ENCODE measurements at regions not wholly inside any gene's neighbourhood (a gene's known extent, or its start where the extent isn't known, plus 50 kb on each side); places are given as distances from the start of the nearest gene placed in this dataset.

- no peaks in the 10 kb centered on the region for H3F3A ChIP-seq (ENCODE audit: insufficient read depth, low read length, poor library complexity, severe bottlenecking)
- H3K79me2 ChIP-seq (replicated peaks; ENCODE audit: insufficient read depth, low read length), result no peaks in the 10 kb centered on the region
- no peak for TF ChIP-seq POLR2AphosphoS5 (IDR thresholded peaks at IDR 0.05)
- no peak for TF ChIP-seq CTCF (IDR thresholded peaks at IDR 0.05; ENCODE audit: poor library complexity, severe bottlenecking)
- TF ChIP-seq REST (IDR thresholded peaks at IDR 0.05; ENCODE audit: borderline replicate concordance), result peak; percentile 33
- TF ChIP-seq SMC3 (conservative IDR thresholded peaks at IDR 0.05; ENCODE audit: poor library complexity), result no peak
- TF ChIP-seq RAD21 (conservative IDR thresholded peaks at IDR 0.05), result no peak
- peak; percentile 35 for TF ChIP-seq EP300 (conservative IDR thresholded peaks at IDR 0.05; ENCODE audit: poor library complexity, severe bottlenecking)
- TF ChIP-seq MXI1 (conservative IDR thresholded peaks at IDR 0.05; ENCODE audit: poor library complexity, severe bottlenecking), result no peak
- TF ChIP-seq TAF1 (IDR thresholded peaks at IDR 0.05; ENCODE audit: low read depth), result no peak
- TF ChIP-seq EZH2 (IDR thresholded peaks at IDR 0.05; ENCODE audit: borderline replicate concordance, insufficient read depth, low read length, poor library complexity, severe bottlenecking), result no peak
- no peak overlapping the region for H3K4me3 ChIP-seq (ENCODE audit: low read length)
- H3K4me2 ChIP-seq (ENCODE audit: low read length), result no peak overlapping the region
- H2AFZ ChIP-seq (ENCODE audit: low read depth, low read length), result no peak overlapping the region
- no peaks in the 10 kb centered on the region for H3K9me2 ChIP-seq (ENCODE audit: insufficient read depth, low read length)
- H3K9ac ChIP-seq (ENCODE audit: low read length), result no peak overlapping the region
- peak overlapping the region; percentile 0 for H3K27ac ChIP-seq (ENCODE audit: low read length)
- H3K36me3 ChIP-seq (ENCODE audit: insufficient read depth, low read length), result no peaks in the 10 kb centered on the region
- no peaks in the 10 kb centered on the region for H3K9me3 ChIP-seq (ENCODE audit: low read length)
- H3K27me3 ChIP-seq (ENCODE audit: insufficient read depth, low read depth, low read length), result no peaks in the 10 kb centered on the region
- no peaks in the 10 kb centered on the region for H4K20me1 ChIP-seq (ENCODE audit: insufficient read depth)
These were observed 127.7 kb upstream of the CAND1 start for GRCh38 chr12:67141296-67142018.

GRCh38 chr12:67145692-67146091 is 123.5 kb upstream of the CAND1 start:
- Histone ChIP-seq H3K4me3 (ENCODE audit: low read length) (no peak overlapping the region), H3K9me3 (ENCODE audit: low read length) (no peaks in the 10 kb centered on the region), H3K79me2 (replicated peaks; ENCODE audit: insufficient read depth, low read length) (no peaks in the 10 kb centered on the region), H3K27me3 (ENCODE audit: insufficient read depth, low read depth, low read length) (no peaks in the 10 kb centered on the region), H3K9me2 (ENCODE audit: insufficient read depth, low read length) (no peaks in the 10 kb centered on the region), H3K36me3 (ENCODE audit: insufficient read depth, low read length) (no peaks in the 10 kb centered on the region), H3K9ac (ENCODE audit: low read length) (no peak overlapping the region), H3F3A (ENCODE audit: insufficient read depth, low read length, poor library complexity, severe bottlenecking) (no peaks in the 10 kb centered on the region), H3K4me2 (ENCODE audit: low read length) (no peak overlapping the region), H3K27ac (ENCODE audit: low read length) (no peak overlapping the region), H2AFZ (ENCODE audit: low read depth, low read length) (no peak overlapping the region), H4K20me1 (ENCODE audit: insufficient read depth) (no peaks in the 10 kb centered on the region)
- TF ChIP-seq REST (IDR thresholded peaks at IDR 0.05; ENCODE audit: borderline replicate concordance), result no peak
- no peak for TF ChIP-seq MXI1 (conservative IDR thresholded peaks at IDR 0.05; ENCODE audit: poor library complexity, severe bottlenecking)
- TF ChIP-seq POLR2AphosphoS5 (IDR thresholded peaks at IDR 0.05), result no peak
- TF ChIP-seq EP300 (conservative IDR thresholded peaks at IDR 0.05; ENCODE audit: poor library complexity, severe bottlenecking), result no peak
- no peak for TF ChIP-seq SMC3 (conservative IDR thresholded peaks at IDR 0.05; ENCODE audit: poor library complexity)
